GM19452 (cell line): ENCODE measurements at regions not wholly inside any gene's neighbourhood (a gene's known extent, or its start where the extent isn't known, plus 50 kb on each side); places are given as distances from the start of the nearest gene placed in this dataset.

ENCODE experiments used
- ATAC-seq: cut with Tn5 transposase; IDR thresholded peaks from one replicate; pipeline ENCODE4 v1.9.1; 2021; ENCODE audit not compliant: unreplicated experiment

GRCh38 chr2:125041846-125042245, 1016.8 kb downstream of the CNTNAP5 start:
- no peak for ATAC-seq

DNA sequence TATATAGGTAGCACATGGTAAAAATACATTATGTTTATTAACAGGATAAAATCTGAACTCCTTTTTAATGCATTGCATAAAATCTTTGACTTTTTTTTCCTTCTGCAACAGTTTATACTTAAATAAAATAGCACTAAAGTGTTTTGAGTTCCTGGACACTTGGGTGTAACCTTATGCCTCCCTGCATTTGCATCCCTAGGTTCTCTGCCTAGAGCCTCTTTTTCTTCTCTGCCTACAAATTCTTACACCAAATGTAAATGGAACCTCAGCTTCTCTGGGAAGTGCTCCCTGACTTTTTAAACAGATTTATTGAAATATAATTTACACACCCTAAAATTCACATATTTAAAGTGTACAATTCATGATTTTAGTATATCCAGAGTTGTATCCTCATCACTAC, 1017.6 kb downstream of the CNTNAP5 start:
- no peak for ATAC-seq

DNA sequence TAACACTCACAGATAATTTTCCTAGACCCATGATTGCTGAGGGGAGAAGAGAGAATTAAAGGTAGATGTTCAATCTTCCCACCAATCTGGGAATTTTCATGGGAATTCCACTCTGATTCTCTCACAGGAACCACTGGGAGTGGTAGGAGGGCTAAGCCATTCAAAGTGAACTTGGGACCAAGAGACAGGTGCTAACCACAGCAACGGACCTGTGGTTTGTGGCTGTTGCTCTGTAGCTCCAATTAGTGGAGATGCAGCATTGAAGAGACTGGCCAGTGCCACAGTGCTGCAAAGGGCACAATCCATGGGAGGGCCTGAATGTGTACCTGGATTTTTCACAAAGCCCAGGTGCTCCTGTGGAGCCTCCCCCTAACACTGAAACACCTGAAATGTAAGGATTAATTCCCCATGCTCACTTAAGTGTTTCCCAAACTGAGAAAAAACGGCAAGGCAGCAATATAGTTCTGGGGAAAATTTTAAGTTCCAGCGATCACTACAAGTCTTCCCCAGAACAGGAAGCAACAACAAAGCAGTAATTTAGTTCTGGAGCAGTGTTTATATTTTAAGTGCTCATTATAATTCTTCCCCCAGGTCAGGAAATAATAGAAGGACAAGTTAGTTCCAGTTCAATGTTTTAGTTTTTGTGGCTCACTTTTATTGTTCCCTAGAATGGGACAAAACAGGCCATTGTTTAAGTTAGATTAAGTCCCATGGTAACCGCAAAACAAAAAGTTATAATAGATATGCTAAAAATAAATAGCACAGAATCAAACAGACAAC, 1045.8 kb downstream of the CNTNAP5 start:
- no peak for ATAC-seq

- ATAC-seq: no peak
These were observed 1048.4 kb downstream of the CNTNAP5 start for GRCh38 chr2:125073440-125073839.

DNA sequence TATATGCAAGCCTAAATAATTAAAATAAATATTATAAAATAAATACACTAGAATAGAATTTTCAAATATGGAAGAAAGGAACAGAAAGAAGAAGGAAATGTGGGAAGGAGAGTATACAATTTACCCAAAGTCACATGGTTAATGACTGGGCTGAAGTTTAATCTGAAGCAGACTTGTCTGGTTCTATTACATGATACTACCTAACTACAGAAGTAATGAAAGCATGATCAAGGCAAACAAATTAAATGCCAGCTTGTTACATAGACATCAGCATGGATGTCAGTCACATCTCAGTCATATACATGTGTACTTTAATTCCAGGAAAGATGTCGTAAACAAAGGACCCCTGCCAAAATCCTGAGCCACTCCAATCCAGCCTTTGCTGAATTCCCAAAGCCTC, 1060.8 kb downstream of the CNTNAP5 start:
- no peak for ATAC-seq

DNA sequence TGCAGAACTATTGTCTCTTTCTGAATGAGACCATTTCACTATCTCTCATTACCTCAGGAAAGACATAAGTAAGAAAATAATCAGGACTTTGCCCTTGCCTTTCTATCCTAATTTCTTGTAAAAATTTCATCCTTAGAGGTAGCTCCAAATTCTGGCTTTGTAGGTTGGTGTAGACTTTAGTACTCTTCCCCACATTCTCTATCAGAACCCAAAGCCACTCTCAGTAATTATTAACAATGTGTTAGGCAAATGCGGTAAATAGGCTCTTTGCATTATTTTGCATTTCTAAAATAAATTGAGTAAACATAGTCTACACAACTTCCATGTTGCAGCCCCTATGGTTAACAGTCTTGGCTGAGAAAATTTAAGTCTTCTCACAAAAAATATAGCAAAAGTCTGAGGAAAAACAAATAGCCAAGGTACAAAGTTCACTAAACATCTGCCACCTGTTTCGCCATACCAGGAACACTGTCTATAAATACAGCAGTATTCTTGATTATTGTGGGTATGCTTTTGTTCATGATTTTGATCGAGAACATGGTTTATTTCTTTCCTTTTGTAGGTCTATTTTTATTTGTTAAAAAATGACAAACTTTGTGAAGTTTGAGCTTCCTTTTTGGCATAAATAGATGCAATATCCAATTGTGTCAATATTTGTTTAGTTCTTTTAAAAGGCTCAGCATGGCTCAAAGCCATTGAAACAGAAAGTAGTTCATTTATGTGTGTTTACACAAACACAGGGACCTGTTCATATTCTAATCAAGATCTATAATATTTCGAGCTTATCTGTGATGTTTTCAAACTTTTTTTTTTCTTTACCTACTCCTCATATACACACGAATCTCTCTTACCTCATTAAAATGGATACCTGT, 1061.5 kb downstream of the CNTNAP5 start:
- ATAC-seq: no peak

- no peak for ATAC-seq
These were observed 1067.4 kb downstream of the CNTNAP5 start for GRCh38 chr2:125092276-125093009.

DNA sequence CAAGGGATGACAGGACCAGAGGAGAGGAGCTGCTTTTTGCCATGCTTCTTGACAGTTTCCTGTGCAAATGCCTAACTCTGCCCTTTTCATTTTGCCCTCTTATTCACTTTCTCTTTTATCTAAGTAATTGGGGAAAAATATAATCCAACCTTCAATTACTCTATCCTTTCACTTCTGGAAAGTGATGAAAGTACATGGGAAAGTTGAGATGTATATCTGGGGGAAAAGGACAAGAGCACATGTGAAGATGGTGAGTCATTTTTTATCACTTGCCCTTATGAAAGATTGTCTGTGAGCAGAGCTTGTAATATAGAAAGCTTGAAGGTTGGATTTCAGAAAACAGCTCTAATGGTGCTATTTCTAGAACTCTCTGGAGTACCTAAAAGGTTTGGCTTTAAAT, 1070.7 kb downstream of the CNTNAP5 start:
- no peak for ATAC-seq

DNA sequence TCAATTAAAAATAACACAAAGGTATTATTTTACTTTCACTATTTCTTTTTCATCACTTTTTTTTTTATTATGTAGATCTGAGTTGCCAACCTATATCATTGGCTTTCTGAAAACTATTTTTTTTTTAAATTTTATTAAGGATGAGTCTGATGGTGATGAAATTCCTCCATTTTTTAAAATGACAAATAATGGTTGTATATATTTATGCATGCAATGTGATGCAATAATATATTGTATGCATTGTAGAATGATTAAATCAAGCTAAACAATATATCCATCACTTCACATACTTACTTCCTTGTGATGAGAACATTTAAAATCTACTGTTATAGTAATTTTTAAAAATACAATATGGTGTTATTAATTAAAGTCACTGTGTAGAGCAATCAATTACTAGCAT, 1081.6 kb downstream of the CNTNAP5 start:
- no peak for ATAC-seq

DNA sequence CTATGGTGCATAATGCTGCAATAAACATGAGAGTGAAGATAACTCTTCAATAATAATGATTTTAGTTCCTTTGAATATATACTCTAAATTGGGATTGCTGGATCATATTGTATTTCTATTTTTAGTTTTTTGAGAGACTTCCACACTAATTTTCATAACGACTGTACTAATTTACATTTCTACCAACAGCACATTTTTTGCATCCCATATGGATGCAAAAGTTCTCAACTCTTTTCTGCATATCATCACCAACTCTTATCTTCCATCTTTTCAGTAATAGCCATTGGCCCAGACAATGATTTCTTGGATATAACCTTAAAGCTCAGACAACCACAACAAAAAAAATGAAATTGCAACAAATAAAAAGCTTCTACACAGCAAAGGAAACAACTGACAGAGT, 1082.4 kb downstream of the CNTNAP5 start:
- ATAC-seq: no peak

GRCh38 chr2:125108251-125108650, 1083.2 kb downstream of the CNTNAP5 start:
- ATAC-seq: no peak

DNA sequence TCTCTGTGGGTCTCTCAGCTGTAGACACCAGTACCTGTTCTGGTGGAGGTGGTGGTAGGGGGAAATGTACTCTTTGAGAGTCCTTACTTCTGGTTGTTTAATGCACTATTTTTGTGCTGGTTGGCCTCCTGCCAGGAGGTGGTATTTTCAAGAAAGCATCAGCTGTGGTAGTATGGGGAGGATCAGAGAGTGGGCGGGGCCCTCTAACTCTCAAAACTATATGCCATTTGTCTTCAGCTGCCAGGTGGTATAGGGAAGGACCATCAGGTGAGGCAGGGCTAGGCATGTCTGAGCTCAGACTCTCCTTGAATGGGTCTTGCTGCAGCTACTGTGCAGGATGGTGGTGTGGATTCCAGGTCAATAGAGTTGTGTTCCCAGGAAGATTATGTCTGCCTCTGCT, 1100.8 kb downstream of the CNTNAP5 start:
- ATAC-seq: no peak

DNA sequence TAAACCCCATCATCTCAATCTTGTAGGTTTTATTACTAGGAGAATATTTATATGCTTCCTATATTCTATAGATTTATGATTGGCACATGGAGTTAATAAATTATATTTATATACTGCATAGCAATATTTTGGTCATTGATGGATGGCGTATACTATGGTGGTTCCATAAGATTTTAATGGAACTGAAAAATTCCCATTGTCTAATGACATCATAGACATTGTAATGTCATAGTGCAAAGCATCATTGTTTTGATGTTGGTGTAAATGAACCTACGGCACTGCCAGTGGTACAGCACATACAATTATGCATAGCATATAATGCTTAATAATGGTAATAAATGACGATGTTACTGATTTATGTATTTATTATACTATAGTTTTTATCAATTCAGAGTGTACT, 1135.9 kb downstream of the CNTNAP5 start:
- no peak for ATAC-seq

- no peak for ATAC-seq
These were observed 1142.1 kb downstream of the CNTNAP5 start for GRCh38 chr2:125167152-125167551.

DNA sequence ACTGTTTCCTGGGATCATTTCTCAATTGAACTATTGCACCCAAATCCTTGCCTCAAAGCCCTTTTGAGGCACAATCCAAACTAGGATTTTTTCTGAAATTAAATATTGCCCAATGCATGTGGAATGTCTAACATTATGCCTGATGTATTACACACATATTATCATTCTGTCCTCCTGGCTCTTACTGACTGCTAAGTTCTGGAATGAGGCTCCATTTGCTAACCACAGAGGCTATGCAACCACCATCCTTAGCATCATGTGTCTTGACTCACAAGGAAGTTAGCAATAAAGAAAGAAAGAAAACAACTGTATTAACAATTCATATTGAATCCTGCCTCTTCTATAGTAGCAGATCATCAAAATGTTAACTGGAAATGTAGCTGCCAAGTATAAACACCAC, 1142.7 kb downstream of the CNTNAP5 start:
- ATAC-seq: no peak

DNA sequence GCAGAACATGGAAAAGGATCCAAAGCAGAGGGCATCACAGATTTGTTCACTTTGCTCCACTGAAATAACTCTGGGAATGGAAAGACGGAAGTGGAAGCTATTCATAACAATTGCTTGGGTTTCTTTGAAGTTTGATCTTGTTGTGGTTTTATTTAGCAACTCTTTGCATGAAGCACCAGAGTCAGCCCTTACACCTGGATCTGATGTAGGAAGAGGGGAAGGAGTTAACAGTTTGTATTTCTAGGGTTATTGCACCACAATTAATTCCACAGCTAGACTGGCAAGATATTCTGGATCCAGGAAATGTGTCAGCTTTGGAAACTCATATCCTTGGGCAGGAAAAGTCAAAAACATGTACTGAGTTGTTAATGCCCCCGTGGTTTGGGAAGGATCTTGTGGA, 1143.4 kb downstream of the CNTNAP5 start:
- ATAC-seq: no peak

GRCh38 chr2:125169022-125169763, 1144.1 kb downstream of the CNTNAP5 start:
- ATAC-seq: no peak

DNA sequence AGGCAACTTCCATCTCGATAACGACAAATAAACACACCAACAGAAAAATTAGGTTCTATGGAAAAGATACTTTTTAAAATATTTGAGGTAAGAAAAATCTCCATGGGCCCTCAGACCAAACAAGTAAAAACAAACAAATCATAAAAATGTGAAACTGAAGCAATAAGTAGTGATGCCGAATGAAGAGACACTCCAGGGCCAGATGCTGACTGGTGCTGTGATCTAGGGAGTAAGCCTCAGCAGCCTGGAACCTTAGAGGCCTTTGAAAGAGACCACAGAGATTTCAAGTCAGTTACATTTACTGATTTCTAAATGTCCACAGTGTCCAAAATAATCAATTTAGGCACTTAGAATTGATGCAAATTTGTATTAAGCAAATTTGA, 1144.7 kb downstream of the CNTNAP5 start:
- ATAC-seq: no peak

DNA sequence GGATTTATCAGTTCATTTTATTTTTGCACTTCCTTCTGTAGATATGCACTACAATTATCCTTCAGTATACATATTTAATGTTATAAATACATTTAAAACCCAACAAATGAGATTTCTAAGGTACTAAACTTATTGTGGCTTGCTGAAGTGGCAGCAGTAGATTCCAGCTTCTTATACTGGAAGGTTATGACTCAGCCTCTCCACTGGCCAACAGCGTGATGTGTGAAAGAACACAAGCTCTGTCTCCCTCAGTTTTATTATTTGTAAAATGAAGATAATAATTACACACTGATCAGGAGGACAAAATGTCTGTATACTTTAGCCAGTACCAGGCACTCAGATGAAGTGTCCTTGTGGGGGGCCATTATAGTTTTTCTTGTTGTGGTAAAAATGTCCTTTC, 1147.1 kb downstream of the CNTNAP5 start:
- ATAC-seq: no peak

- ATAC-seq: no peak
These were observed 1150.3 kb downstream of the CNTNAP5 start for GRCh38 chr2:125175415-125175814.

DNA sequence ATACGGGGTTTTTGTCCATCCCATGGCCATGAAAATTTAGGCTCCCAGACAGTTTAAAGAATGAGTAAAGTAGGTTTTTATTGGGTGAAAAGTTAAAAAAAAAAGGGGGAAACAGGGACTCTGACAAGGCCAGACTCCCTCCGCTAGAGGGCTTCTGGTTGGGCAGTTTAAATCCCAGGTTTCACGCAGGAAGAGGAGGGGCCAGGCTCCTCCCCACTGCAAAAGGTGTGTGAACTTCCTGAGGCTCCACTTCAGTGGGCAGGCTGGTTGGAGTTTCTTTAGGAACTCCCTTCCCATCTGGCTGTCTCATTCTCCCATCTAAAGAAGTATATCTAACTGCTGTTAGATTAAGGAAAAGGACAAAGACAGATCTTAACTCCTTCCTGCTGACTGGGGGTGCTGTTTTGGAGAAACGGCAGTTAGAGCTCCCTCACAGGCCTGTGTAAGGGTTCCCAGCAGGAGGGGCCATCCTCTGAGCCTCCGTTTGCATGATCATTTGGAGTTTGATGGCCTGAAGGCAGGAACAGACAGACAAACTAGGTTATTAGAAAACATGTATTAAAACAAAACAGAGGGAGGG, 1160.7 kb downstream of the CNTNAP5 start:
- no peak for ATAC-seq
